ENCODE measurements at regions not wholly inside any gene's neighbourhood (a gene's known extent, or its start where the extent isn't known, plus 50 kb on each side); places are given as distances from the start of the nearest gene placed in this dataset.
"Not testable (repeated sequence)": the region's sequence is repeated elsewhere in the genome, so short reads cannot be mapped to it uniquely, and the experiment has no call there.

- no peak for DNase-seq (ENCODE audit: low read depth in 2 of 2)
These were observed 431.9 kb upstream of the RGS17 start for GRCh38 chr6:153563001-153563400.

GRCh38 chr6:153553627-153554026 lies 422.5 kb upstream of the RGS17 start:
- DNase-seq (ENCODE audit: low read depth in 2 of 2) = no peak

GRCh38 chr6:153539602-153540001 lies 408.5 kb upstream of the RGS17 start:
- no peak for DNase-seq (ENCODE audit: low read depth in 2 of 2)

- no peak for DNase-seq (ENCODE audit: low read depth in 2 of 2)
These were observed 407.4 kb upstream of the RGS17 start for GRCh38 chr6:153538491-153538890.

GRCh38 chr6:153537422-153537821 lies 406.3 kb upstream of the RGS17 start:
- DNase-seq (ENCODE audit: low read depth in 2 of 2) = no peak

GRCh38 chr6:153526479-153526878 lies 395.4 kb upstream of the RGS17 start:
- DNase-seq (ENCODE audit: low read depth in 2 of 2) = no peak

- DNase-seq (ENCODE audit: low read depth in 2 of 2) = no peak
These were observed 394.9 kb upstream of the RGS17 start for GRCh38 chr6:153525998-153526397.

GRCh38 chr6:153523390-153523789 lies 392.3 kb upstream of the RGS17 start:
- DNase-seq (ENCODE audit: low read depth in 2 of 2) = no peak

GRCh38 chr6:153511896-153512496 lies 380.9 kb upstream of the RGS17 start:
- DNase-seq (ENCODE audit: low read depth in 2 of 2) = no peak

GRCh38 chr6:153503810-153504209 lies 372.7 kb upstream of the RGS17 start:
- no peak for DNase-seq (ENCODE audit: low read depth in 2 of 2)

GRCh38 chr6:153493501-153493900 lies 362.4 kb upstream of the RGS17 start:
- no peak for DNase-seq (ENCODE audit: low read depth in 2 of 2)

GRCh38 chr6:153489479-153489878 lies 358.4 kb upstream of the RGS17 start:
- no peak for DNase-seq (ENCODE audit: low read depth in 2 of 2)

GRCh38 chr6:153488267-153488666 lies 357.2 kb upstream of the RGS17 start:
- no peak for DNase-seq (ENCODE audit: low read depth in 2 of 2)

GRCh38 chr6:153485072-153485471 lies 354.0 kb upstream of the RGS17 start:
- DNase-seq (ENCODE audit: low read depth in 2 of 2) = no peak

GRCh38 chr6:153484056-153484455 lies 353.0 kb upstream of the RGS17 start:
- no peak for DNase-seq (ENCODE audit: low read depth in 2 of 2)

GRCh38 chr6:153476243-153476642 lies 345.2 kb upstream of the RGS17 start:
- no peak for DNase-seq (ENCODE audit: low read depth in 2 of 2)

- no peak for DNase-seq (ENCODE audit: low read depth in 2 of 2)
These were observed 334.0 kb upstream of the RGS17 start for GRCh38 chr6:153465050-153465449.

- DNase-seq (ENCODE audit: low read depth in 2 of 2) = no peak
These were observed 318.2 kb upstream of the RGS17 start for GRCh38 chr6:153449279-153449678.

- DNase-seq (ENCODE audit: low read depth in 2 of 2) = not testable (repeated sequence)
These were observed 311.7 kb upstream of the RGS17 start for GRCh38 chr6:153442749-153443148.

- no peak for DNase-seq (ENCODE audit: low read depth in 2 of 2)
These were observed 311.0 kb upstream of the RGS17 start for GRCh38 chr6:153442096-153442495.

GRCh38 chr6:153437193-153437592 lies 306.1 kb upstream of the RGS17 start:
- DNase-seq (ENCODE audit: low read depth in 2 of 2) = no peak

GRCh38 chr6:153436351-153436750 lies 305.3 kb upstream of the RGS17 start:
- no peak for DNase-seq (ENCODE audit: low read depth in 2 of 2)

- no peak for DNase-seq (ENCODE audit: low read depth in 2 of 2)
These were observed 304.7 kb upstream of the RGS17 start for GRCh38 chr6:153435787-153436186.

- DNase-seq (ENCODE audit: low read depth in 2 of 2) = no peak
These were observed 294.5 kb upstream of the RGS17 start for GRCh38 chr6:153425536-153425935.
